VCaP (cell line): ENCODE measurements at regions not wholly inside any gene's neighbourhood (a gene's known extent, or its start where the extent isn't known, plus 50 kb on each side); places are given as distances from the start of the nearest gene placed in this dataset.

Source experiments
- H3K27ac ChIP-seq: fragments of 450-650 bp; 2 replicates; pipeline ENCODE4 v1.5.1; 2017
- TF ChIP-seq, protein P1 (sequence below): fragments of 450-650 bp; conservative IDR thresholded peaks from 2 replicates; pipeline ENCODE4 v1.5.1; 2017; ENCODE audit warnings: mild to moderate bottlenecking, moderate library complexity

DNA sequence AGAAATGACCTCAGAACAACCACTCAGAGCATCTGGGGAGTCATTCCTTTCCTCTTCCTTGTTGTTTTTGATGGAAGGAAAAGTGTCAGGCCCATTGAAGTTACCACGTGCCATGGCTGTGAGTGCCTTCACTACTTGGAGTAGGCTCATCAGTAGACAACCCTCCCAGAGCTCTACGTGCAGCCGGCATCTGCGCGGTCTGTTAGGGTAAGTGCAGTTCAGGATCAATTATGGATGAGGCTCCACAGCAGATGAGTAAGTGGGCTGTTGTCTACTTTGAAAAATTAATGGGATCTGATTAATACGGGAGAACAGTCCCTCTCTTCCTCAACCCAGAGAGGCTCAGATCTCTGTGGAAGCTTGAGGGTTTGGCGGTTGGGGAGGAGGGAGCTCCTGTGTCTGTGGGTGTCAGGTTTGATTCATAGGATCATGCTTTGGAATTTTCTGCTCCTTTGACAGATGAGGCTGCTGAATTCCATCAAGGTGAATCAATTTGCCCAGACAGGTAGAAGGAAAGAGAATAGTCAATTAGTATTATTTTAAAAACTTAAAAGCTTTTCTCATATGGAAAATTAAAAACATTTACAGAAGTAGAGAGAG lies 93.8 kb upstream of the TOX2 start:
- no peak overlapping the region for H3K27ac ChIP-seq
- TF ChIP-seq, protein P1, sequence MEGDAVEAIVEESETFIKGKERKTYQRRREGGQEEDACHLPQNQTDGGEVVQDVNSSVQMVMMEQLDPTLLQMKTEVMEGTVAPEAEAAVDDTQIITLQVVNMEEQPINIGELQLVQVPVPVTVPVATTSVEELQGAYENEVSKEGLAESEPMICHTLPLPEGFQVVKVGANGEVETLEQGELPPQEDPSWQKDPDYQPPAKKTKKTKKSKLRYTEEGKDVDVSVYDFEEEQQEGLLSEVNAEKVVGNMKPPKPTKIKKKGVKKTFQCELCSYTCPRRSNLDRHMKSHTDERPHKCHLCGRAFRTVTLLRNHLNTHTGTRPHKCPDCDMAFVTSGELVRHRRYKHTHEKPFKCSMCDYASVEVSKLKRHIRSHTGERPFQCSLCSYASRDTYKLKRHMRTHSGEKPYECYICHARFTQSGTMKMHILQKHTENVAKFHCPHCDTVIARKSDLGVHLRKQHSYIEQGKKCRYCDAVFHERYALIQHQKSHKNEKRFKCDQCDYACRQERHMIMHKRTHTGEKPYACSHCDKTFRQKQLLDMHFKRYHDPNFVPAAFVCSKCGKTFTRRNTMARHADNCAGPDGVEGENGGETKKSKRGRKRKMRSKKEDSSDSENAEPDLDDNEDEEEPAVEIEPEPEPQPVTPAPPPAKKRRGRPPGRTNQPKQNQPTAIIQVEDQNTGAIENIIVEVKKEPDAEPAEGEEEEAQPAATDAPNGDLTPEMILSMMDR = no peak

DNA sequence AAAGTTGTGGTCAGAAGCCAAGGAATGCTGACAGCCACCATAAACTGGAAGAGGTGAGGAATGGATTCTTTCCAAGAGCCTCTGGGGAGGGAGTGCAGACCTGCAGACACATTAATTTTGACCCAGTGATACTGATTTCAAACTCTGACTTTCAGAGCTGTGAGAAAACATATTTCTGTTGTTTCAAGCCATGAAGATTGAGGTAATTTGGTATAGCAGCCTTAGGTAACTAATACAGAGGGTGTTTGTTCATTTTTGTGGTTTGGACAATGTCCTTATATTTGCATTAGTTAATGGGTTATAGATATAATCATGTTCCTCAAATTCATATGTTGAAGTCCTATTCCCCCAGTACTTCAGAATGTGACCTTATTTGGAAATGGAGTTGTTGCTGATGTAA lies 85.4 kb upstream of the GTSF1L start:
- TF ChIP-seq, protein P1 = no peak
- H3K27ac ChIP-seq = no peak overlapping the region

DNA sequence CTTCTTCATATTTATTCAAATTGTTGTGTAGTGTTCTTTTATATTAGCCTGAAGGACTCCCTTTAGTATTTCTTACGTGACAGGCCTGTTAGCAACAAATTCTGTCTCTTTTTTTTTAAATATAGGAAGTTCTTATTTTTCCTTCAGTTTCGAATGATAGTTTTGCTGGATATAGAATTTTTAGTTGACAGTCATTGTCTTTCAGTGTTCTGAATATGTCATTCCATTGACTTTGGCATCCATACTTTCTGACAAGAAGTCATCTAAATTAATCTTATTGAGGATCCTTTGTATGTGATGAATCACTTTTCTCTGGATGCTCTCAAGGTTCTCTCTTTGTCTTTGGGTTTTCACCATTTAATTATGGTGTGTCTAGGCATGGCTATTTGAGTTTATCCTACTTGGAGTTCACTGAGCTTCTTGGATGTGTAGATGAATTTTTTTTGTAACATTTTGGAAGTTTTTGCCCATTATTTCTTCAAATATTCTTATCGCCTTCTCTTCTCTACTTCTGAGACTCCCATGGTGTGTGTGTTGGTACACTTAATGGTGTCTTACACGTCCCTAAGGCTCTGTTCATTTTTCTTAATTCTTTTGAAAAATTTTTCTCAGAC lies 82.5 kb upstream of the GTSF1L start:
- no peak overlapping the region for H3K27ac ChIP-seq
- TF ChIP-seq, protein P1 = no peak

DNA sequence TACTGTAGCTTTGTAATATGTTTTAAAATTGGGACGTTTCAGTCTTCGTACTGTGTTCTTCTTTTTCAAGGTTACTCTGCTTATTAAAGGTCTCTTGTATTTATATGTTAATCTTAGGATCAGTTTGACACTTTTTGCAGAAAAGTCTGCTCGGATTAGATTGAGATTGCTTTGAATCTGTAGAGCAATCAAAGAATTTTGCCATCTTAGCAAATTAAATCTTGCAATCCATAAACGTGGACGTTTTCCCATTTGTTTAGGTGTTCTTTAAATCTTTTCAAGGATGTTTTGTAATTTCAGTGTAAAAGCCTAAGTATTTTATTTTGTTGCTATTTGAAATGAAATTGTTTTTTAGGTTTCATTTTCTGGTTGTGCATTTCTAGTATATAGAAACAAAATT lies 78.0 kb upstream of the GTSF1L start:
- TF ChIP-seq, protein P1 = no peak

DNA sequence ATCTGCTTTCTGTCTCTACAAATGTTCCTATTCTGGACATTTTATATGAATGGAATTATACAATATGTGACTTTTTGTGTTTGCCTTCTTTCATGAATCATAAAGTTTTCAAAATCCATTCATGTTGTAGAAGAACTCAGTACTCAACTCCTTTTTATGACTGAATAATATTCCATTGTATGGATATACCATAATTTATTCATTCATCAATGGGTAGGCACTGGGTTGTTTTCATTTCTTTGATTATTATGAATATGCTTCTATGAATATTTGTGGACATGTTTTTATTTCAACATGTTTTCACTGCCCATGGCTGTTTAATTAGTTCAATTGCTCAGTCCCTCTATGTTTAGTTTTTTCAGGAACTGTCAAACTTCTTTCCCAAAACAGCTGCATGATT lies 76.5 kb upstream of the GTSF1L start:
- TF ChIP-seq, protein P1 = no peak
- H3K27ac ChIP-seq = no peak overlapping the region

More for the DNA sequence above, 78.0 kb upstream of the GTSF1L start:
- H3K27ac ChIP-seq = no peak overlapping the region

DNA sequence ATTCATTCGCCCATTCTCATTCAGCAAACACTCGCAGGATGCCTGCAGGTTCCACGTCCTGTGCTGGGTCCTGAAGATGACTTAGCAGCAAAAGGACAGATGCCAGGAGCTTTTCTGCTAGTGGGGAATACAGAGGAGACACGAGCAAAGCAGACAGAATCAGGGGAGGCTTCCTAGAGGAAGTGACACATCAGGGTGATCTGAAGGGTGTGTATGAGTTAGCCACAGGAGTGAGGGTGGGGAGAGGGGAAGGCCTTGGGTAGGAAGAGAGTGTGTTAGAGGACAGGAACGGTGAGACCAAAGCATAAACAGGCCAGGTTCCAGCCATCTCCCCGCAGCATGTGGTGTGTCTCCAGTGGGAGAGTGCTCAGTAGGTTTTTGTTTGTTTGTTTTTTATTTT lies 73.4 kb upstream of the GTSF1L start:
- TF ChIP-seq, protein P1 = no peak
- H3K27ac ChIP-seq = no peak overlapping the region

DNA sequence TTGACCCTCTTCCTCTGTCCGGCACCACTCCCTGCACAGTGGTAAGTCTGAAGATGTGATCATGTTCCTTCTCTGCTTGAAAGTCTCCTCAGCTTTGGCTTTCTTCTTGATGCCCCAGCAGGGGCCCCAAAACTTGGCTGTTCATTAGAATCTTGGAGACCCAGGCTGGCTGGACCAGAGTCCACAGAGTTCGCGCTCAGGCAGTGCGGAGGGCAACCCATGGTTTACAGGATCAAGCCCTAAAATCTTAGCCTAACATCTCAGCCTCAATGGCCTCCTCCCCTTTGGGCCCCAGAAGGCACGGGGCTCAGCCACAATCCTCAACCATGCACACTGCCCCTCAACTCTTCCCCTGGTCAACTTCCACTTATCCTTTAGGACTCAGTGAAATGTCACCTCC lies 72.9 kb upstream of the GTSF1L start:
- TF ChIP-seq, protein P1 = no peak
- no peak overlapping the region for H3K27ac ChIP-seq
